Hepatocyte (in vitro differentiated cells): ENCODE measurements at regions not wholly inside any gene's neighbourhood (a gene's known extent, or its start where the extent isn't known, plus 50 kb on each side); places are given as distances from the start of the nearest gene placed in this dataset.

Experiments
- DNase-seq: peaks from one replicate; pipeline ENCODE4 v3.0.0-alpha.2; 2016; ENCODE audit warnings: low spot score
- H2AFZ ChIP-seq: fragments of 200-600 bp; sonication (generic); 2 replicates; pipeline ENCODE4 v1.6.0; 2016; ENCODE audit warnings: antibody characterized with exemption, mild to moderate bottlenecking
- H3K27ac ChIP-seq: fragments of 200-600 bp; sonication (generic); 2 replicates; pipeline ENCODE4 v1.5.1; 2016; ENCODE audit warnings: mild to moderate bottlenecking
- H3K27me3 ChIP-seq: fragments of 200-600 bp; sonication (generic); 2 replicates; pipeline ENCODE4 v1.6.1; 2016
- H3K36me3 ChIP-seq: fragments of 200-600 bp; sonication (generic); replicated peaks from 2 replicates; pipeline ENCODE4 v1.5.1; 2016; ENCODE audit warnings: low read depth; ENCODE audit not compliant: insufficient read depth
- H3K4me1 ChIP-seq: fragments of 200-600 bp; sonication (generic); 2 replicates; pipeline ENCODE4 v1.5.1; 2016; ENCODE audit warnings: mild to moderate bottlenecking, moderate library complexity; ENCODE audit not compliant: insufficient read depth
- H3K4me2 ChIP-seq: fragments of 200-600 bp; sonication (generic); 2 replicates; pipeline ENCODE4 v1.6.0; 2016
- H3K4me3 ChIP-seq: fragments of 200-600 bp; sonication (generic); 2 replicates; pipeline ENCODE4 v1.5.1; 2016; ENCODE audit warnings: mild to moderate bottlenecking
- H3K79me2 ChIP-seq: fragments of 200-600 bp; sonication (generic); 2 replicates; pipeline ENCODE4 v1.6.0; 2017; ENCODE audit warnings: mild to moderate bottlenecking
- H3K9me2 ChIP-seq: fragments of 200-600 bp; sonication (generic); replicated peaks from 2 replicates; pipeline ENCODE4 v1.6.0; 2017; ENCODE audit warnings: mild to moderate bottlenecking; ENCODE audit not compliant: insufficient read depth
- H3K9me3 ChIP-seq: fragments of 200-600 bp; sonication (generic); 2 replicates; pipeline ENCODE4 v1.5.1; 2016; ENCODE audit warnings: low read depth, mild to moderate bottlenecking
- H4K20me1 ChIP-seq: fragments of 200-600 bp; sonication (generic); 2 replicates; pipeline ENCODE4 v1.6.0; 2016; ENCODE audit warnings: mild to moderate bottlenecking; ENCODE audit not compliant: insufficient read depth, poor library complexity, severe bottlenecking
- CTCF ChIP-seq: fragments of 200-600 bp; sonication (generic); IDR thresholded peaks from 2 replicates; pipeline ENCODE4 v1.5.1; 2016; ENCODE audit warnings: antibody characterized with exemption, mild to moderate bottlenecking; ENCODE audit not compliant: poor library complexity
- EZH2 ChIP-seq: fragments of 200-600 bp; sonication (generic); IDR thresholded peaks from 2 replicates; pipeline ENCODE4 v1.6.1; 2016; ENCODE audit warnings: antibody characterized with exemption, mild to moderate bottlenecking, borderline replicate concordance
- EZH2phosphoT487 ChIP-seq: fragments of 200-600 bp; sonication (generic); IDR thresholded peaks from one replicate; pipeline ENCODE4 v1.6.1; 2018; ENCODE audit warnings: antibody characterized with exemption, mild to moderate bottlenecking, low read depth, moderate library complexity; ENCODE audit not compliant: unreplicated experiment, severe bottlenecking
- WGBS: methylation state at CpG from one replicate; pipeline ENCODE4 v1.1.6; 2016; ENCODE audit warnings: low lambda C conversion rate; ENCODE audit errors: missing lambda C conversion rate; 5-methylcytosine and 5-hydroxymethylcytosine counted together

- H3K9me2 ChIP-seq, result no peaks in the 10 kb centered on the region
- no peak for DNase-seq
- peaks cover 18% of the 10 kb centered on the region for H3K4me1 ChIP-seq
- H2AFZ ChIP-seq, result no peak overlapping the region
- no peaks in the 10 kb centered on the region for H3K36me3 ChIP-seq
- no peaks in the 10 kb centered on the region for H3K79me2 ChIP-seq
- no peak overlapping the region for H3K4me3 ChIP-seq
- no peaks in the 10 kb centered on the region for H4K20me1 ChIP-seq
- H3K4me2 ChIP-seq, result peak overlapping the region; percentile 65
- peak overlapping the region; percentile 14 for H3K27ac ChIP-seq
- no peaks in the 10 kb centered on the region for H3K27me3 ChIP-seq
- TF ChIP-seq EZH2phosphoT487, result no peak
- TF ChIP-seq CTCF, result no peak
- TF ChIP-seq EZH2, result no peak
- 24% methylated on average over 25 of the region's 25 CpGs for WGBS
- H3K9me3 ChIP-seq, result no peaks in the 10 kb centered on the region
Observed at GRCh38 chr18:78768656-78769501, 210.7 kb upstream of the SALL3 start.

GRCh38 chr18:78769502-78770105, 210.0 kb upstream of the SALL3 start:
- no peaks in the 10 kb centered on the region for H3K9me2 ChIP-seq
- H3K79me2 ChIP-seq, result no peaks in the 10 kb centered on the region
- no peak for DNase-seq
- H3K36me3 ChIP-seq, result no peaks in the 10 kb centered on the region
- H3K4me2 ChIP-seq, result peak overlapping the region; percentile 65
- no peaks in the 10 kb centered on the region for H3K27me3 ChIP-seq
- H2AFZ ChIP-seq, result no peak overlapping the region
- 65% methylated on average over 18 of the region's 18 CpGs for WGBS
- no peak overlapping the region for H3K4me3 ChIP-seq
- TF ChIP-seq CTCF (no peak), EZH2phosphoT487 (no peak), EZH2 (no peak)
- H3K9me3 ChIP-seq, result no peaks in the 10 kb centered on the region
- H3K27ac ChIP-seq, result no peak overlapping the region
- no peaks in the 10 kb centered on the region for H4K20me1 ChIP-seq
- peaks cover 18% of the 10 kb centered on the region for H3K4me1 ChIP-seq

- Histone ChIP-seq H3K4me2 (no peak overlapping the region), H3K4me3 (no peak overlapping the region), H3K4me1 (peaks cover 18% of the 10 kb centered on the region), H3K9me3 (no peaks in the 10 kb centered on the region), H3K27me3 (no peaks in the 10 kb centered on the region), H3K36me3 (no peaks in the 10 kb centered on the region), H3K9me2 (no peaks in the 10 kb centered on the region), H2AFZ (no peak overlapping the region), H4K20me1 (no peaks in the 10 kb centered on the region), H3K27ac (no peak overlapping the region), H3K79me2 (no peaks in the 10 kb centered on the region)
- WGBS, result 79% methylated on average over 21 of the region's 21 CpGs
- TF ChIP-seq EZH2phosphoT487 (no peak), CTCF (no peak), EZH2 (no peak)
- no peak for DNase-seq
Observed at GRCh38 chr18:78770139-78770822, 209.3 kb upstream of the SALL3 start.
